ENCODE measurements at regions not wholly inside any gene's neighbourhood (a gene's known extent, or its start where the extent isn't known, plus 50 kb on each side); places are given as distances from the start of the nearest gene placed in this dataset.

DNA sequence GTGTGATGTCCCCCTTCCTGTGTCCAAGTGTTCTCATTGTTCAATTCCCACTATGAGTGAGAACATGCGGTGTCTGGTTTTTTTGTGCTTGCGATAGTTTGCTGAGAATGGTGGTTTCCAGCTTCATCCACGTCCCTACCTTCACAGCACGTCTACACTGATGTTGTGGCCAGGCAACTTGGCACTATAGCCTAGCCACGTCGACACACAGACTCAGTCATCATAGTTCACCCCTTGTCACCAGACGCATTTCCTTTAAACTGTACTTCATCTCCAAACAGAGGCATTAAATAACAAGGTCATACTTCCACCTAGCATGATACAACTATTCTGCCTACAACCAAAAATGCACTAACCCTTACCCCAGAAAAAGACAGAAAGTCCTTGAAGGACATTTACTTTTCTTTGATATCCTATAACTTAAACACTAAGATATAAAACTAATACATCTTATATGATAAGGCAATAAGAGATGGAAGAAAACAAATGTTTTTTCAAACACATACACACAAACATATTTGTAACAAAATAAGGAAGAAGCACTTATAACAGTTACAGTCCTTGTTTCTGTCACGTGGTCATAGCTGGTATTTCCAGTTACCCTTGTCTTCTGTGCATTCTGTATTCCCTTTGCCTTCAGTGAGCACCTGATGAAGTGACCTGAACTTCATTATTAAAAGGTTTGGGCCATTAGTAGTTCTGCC, 121.4 kb downstream of the KLF13 start:
- TF ChIP-seq, protein P1, sequence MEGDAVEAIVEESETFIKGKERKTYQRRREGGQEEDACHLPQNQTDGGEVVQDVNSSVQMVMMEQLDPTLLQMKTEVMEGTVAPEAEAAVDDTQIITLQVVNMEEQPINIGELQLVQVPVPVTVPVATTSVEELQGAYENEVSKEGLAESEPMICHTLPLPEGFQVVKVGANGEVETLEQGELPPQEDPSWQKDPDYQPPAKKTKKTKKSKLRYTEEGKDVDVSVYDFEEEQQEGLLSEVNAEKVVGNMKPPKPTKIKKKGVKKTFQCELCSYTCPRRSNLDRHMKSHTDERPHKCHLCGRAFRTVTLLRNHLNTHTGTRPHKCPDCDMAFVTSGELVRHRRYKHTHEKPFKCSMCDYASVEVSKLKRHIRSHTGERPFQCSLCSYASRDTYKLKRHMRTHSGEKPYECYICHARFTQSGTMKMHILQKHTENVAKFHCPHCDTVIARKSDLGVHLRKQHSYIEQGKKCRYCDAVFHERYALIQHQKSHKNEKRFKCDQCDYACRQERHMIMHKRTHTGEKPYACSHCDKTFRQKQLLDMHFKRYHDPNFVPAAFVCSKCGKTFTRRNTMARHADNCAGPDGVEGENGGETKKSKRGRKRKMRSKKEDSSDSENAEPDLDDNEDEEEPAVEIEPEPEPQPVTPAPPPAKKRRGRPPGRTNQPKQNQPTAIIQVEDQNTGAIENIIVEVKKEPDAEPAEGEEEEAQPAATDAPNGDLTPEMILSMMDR (IDR thresholded peaks at IDR 0.05; ENCODE audit: control extremely low read depth, extremely low read depth) = no peak
- WGBS, 2 donors = 60% methylated on average over 8 of the region's 8 CpGs
- H3K36me3 ChIP-seq (ENCODE audit: control insufficient read depth in 4 of 4, insufficient read depth in 4 of 4, low read length in 4 of 4) = no peaks in the 10 kb centered on the region
- H3K4me3 ChIP-seq = no peak overlapping the region
- H3K4me1 ChIP-seq (ENCODE audit: control insufficient read depth in 5 of 5, insufficient read depth in 5 of 5, low read length in 5 of 5) = peaks cover 0 to 3% (median 0%) of the 10 kb centered on the region in 5 donors
- ATAC-seq (ENCODE audit: insufficient read depth, low FRiP score) = no peak
- H3K9ac ChIP-seq (ENCODE audit: insufficient read depth in 1 of 2, low read length in 2 of 2) = no peak overlapping the region
- DNase-seq = no peak
- H3K9me3 ChIP-seq (ENCODE audit: control insufficient read depth in 4 of 4, insufficient read depth in 3 of 4, low read length in 3 of 4) = peaks cover 0 to 6% (median 0%) of the 10 kb centered on the region in 4 donors
- no peaks in the 10 kb centered on the region for H3K27me3 ChIP-seq (ENCODE audit: control insufficient read depth in 3 of 3, insufficient read depth in 3 of 3, low read length in 2 of 3)
- H3K27ac ChIP-seq (ENCODE audit: low read depth in 1 of 2, low read length in 1 of 2) = no peak overlapping the region

DNA sequence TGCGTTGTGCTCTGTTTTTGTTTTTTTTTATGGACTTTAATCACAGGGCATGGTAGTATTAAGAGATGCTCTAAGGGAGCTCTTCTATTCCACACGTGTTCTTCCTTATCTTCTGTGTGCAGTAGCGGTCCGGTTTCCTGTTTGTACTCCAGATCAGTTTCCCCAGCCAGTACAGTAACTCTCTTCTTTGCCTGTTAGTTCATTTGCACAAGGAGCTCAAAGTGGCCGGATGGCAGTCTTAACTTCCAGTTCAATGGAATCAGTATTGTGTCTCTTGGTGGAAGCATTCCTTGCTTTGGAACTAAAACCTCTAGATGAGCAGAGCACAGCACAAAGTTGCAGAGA, 122.0 kb downstream of the KLF13 start:
- H3K27ac ChIP-seq (ENCODE audit: low read depth in 1 of 2, low read length in 1 of 2) = no peak overlapping the region
- ATAC-seq (ENCODE audit: insufficient read depth, low FRiP score) (no peak), DNase-seq (no peak)
- no peak overlapping the region for H3K4me3 ChIP-seq
- TF ChIP-seq, protein P1 (IDR thresholded peaks at IDR 0.05; ENCODE audit: control extremely low read depth, extremely low read depth) = no peak
- peaks cover 0 to 3% (median 0%) of the 10 kb centered on the region in 5 donors for H3K4me1 ChIP-seq (ENCODE audit: control insufficient read depth in 5 of 5, insufficient read depth in 5 of 5, low read length in 5 of 5)
- no peak overlapping the region for H3K9ac ChIP-seq (ENCODE audit: insufficient read depth in 1 of 2, low read length in 2 of 2)
- 18 to 23% methylated on average over 5 of the region's 5 CpGs for WGBS, 2 donors
- H3K27me3 ChIP-seq (ENCODE audit: control insufficient read depth in 3 of 3, insufficient read depth in 3 of 3, low read length in 2 of 3) = no peaks in the 10 kb centered on the region
- H3K36me3 ChIP-seq (ENCODE audit: control insufficient read depth in 4 of 4, insufficient read depth in 4 of 4, low read length in 4 of 4) = no peaks in the 10 kb centered on the region
- peaks cover 0 to 6% (median 0%) of the 10 kb centered on the region in 4 donors for H3K9me3 ChIP-seq (ENCODE audit: control insufficient read depth in 4 of 4, insufficient read depth in 3 of 4, low read length in 3 of 4)

DNA sequence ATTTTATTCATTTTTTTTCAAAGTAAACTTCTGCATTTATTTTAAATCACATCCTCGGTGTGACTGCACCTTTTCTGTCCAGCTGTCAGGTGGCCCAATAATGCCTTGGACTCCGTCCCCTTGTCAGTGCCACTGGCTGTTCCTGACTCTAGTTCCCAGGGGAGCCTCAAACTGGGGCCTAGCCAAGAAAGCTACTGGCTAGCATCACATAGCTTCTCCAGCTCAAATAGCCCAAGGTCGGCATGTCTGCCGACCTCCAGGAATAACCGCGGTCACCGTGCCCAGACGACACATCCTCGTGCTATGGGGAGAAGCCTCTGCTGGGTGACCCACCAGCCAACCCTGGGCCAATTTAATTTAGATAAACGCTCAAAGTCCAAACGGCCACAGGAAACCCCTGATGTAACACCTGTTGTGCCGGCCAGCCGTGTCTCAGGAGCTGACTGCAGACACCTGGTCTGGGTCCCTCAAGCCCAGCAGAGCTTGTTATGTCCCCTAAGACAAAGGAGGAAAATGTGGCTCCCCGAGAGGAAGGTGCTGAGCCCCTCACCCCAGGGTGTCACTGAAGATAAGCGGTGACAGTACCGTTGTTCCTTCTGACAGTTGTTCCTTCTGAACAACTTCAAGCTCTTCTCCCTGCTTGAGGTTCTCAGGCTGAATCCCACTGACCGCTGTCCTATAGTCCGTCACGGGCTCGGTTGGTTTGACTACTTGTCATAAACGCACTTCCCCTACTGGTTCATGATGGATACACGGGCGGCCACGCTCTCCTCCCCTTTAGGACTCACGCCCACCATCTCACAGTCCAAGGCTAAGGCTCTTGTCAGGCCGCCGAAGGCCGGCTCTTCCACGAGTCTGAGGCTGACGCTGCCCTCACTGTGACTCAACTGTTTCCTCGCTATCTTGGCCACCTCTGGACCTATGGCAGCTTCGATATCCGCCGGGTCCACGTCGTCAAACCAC, 126.2 kb downstream of the KLF13 start:
- no peaks in the 10 kb centered on the region for H3K36me3 ChIP-seq (ENCODE audit: control insufficient read depth in 4 of 4, insufficient read depth in 4 of 4, low read length in 4 of 4)
- WGBS, 2 donors = 93 to 95% methylated on average over 36 of the region's 36 CpGs
- peaks cover 0 to 4% (median 0%) of the 10 kb centered on the region in 3 donors for H3K27me3 ChIP-seq (ENCODE audit: control insufficient read depth in 3 of 3, insufficient read depth in 3 of 3, low read length in 2 of 3)
- ATAC-seq (ENCODE audit: insufficient read depth, low FRiP score) (no peak), DNase-seq (no peak)
- H3K4me1 ChIP-seq (ENCODE audit: control insufficient read depth in 5 of 5, insufficient read depth in 5 of 5, low read length in 5 of 5) = peaks cover 0 to 3% (median 0%) of the 10 kb centered on the region in 5 donors
- H3K4me3 ChIP-seq = no peak overlapping the region
- H3K27ac ChIP-seq (ENCODE audit: low read depth in 1 of 2, low read length in 1 of 2) = no peak overlapping the region
- H3K9ac ChIP-seq (ENCODE audit: insufficient read depth in 1 of 2, low read length in 2 of 2) = no peak overlapping the region
- H3K9me3 ChIP-seq (ENCODE audit: control insufficient read depth in 4 of 4, insufficient read depth in 3 of 4, low read length in 3 of 4) = peaks cover 0 to 6% (median 0%) of the 10 kb centered on the region in 4 donors
- TF ChIP-seq, protein P1 (IDR thresholded peaks at IDR 0.05; ENCODE audit: control extremely low read depth, extremely low read depth) = no peak

All from lung (tissue), 11 donors.